ENCODE measurements at regions not wholly inside any gene's neighbourhood (a gene's known extent, or its start where the extent isn't known, plus 50 kb on each side); places are given as distances from the start of the nearest gene placed in this dataset.
A peak's percentile ranks its signal among the peaks of the same experiment; 100 is the strongest.

GRCh38 chr5:61215996-61216395 is 53.7 kb upstream of the SMIM15 start:
- H3K27me3 ChIP-seq (replicated peaks in 2 of 5; ENCODE audit: control insufficient read depth in 4 of 5, insufficient read depth in 5 of 5, low read length in 4 of 5) = no peaks in the 10 kb centered on the region
- 100% methylated on average over 2 of the region's 3 CpGs for WGBS (ENCODE audit: insufficient coverage)
- H3K4me3 ChIP-seq (ENCODE audit: control insufficient read depth in 1 of 7, extremely low read depth in 1 of 7, insufficient read depth in 4 of 7, low read depth in 2 of 7, low read length in 6 of 7) = no peak overlapping the region
- H3K27ac ChIP-seq (ENCODE audit: insufficient read depth in 1 of 2, low read depth in 1 of 2, low read length in 2 of 2, poor library complexity in 1 of 2, severe bottlenecking in 2 of 2) = no peak overlapping the region
- ChIA-PET POLR2A (no interaction called here), CTCF (no interaction called here)
- no peak for DNase-seq
- peaks cover 0 to 9% (median 0%) of the 10 kb centered on the region in 4 experiments for H3K4me1 ChIP-seq (ENCODE audit: control extremely low read depth in 1 of 4, control insufficient read depth in 4 of 4, insufficient read depth in 4 of 4, low read length in 3 of 4)
- H3K36me3 ChIP-seq (ENCODE audit: control insufficient read depth in 4 of 4, insufficient read depth in 4 of 4, low read length in 3 of 4) = no peaks in the 10 kb centered on the region
- H3K9me3 ChIP-seq (ENCODE audit: control extremely low read depth in 1 of 5, control insufficient read depth in 4 of 5, insufficient read depth in 2 of 5, low read depth in 1 of 5, low read length in 4 of 5) = peaks cover 0 to 2% (median 0%) of the 10 kb centered on the region in 5 experiments

GRCh38 chr5:61216741-61217140 is 54.5 kb upstream of the SMIM15 start:
- H3K4me1 ChIP-seq (ENCODE audit: control extremely low read depth in 1 of 4, control insufficient read depth in 4 of 4, insufficient read depth in 4 of 4, low read length in 3 of 4) = peaks cover 0 to 9% (median 0%) of the 10 kb centered on the region in 4 experiments
- H3K27me3 ChIP-seq (replicated peaks in 2 of 5; ENCODE audit: control insufficient read depth in 4 of 5, insufficient read depth in 5 of 5, low read length in 4 of 5) = no peaks in the 10 kb centered on the region
- peaks cover 0 to 4% (median 0%) of the 10 kb centered on the region in 5 experiments for H3K9me3 ChIP-seq (ENCODE audit: control extremely low read depth in 1 of 5, control insufficient read depth in 4 of 5, insufficient read depth in 2 of 5, low read depth in 1 of 5, low read length in 4 of 5)
- ChIA-PET CTCF (interaction anchor here (1.3 kb wide), 1 partner anchor 162 kb away, joined by 3 read pairs; no protein-coding TSS in a partner anchor), POLR2A (no interaction called here)
- no peak overlapping the region for H3K27ac ChIP-seq (ENCODE audit: insufficient read depth in 1 of 2, low read depth in 1 of 2, low read length in 2 of 2, poor library complexity in 1 of 2, severe bottlenecking in 2 of 2)
- no peak overlapping the region for H3K4me3 ChIP-seq (ENCODE audit: control insufficient read depth in 1 of 7, extremely low read depth in 1 of 7, insufficient read depth in 4 of 7, low read depth in 2 of 7, low read length in 6 of 7)
- H3K36me3 ChIP-seq (ENCODE audit: control insufficient read depth in 4 of 4, insufficient read depth in 4 of 4, low read length in 3 of 4) = no peaks in the 10 kb centered on the region
- no peak for DNase-seq
- 100% methylated on average over 2 of the region's 2 CpGs for WGBS (ENCODE audit: insufficient coverage)

- no peak overlapping the region for H3K27ac ChIP-seq (ENCODE audit: insufficient read depth in 1 of 2, low read depth in 1 of 2, low read length in 2 of 2, poor library complexity in 1 of 2, severe bottlenecking in 2 of 2)
- peaks cover 0 to 8% (median 0%) of the 10 kb centered on the region in 5 experiments for H3K9me3 ChIP-seq (ENCODE audit: control extremely low read depth in 1 of 5, control insufficient read depth in 4 of 5, insufficient read depth in 2 of 5, low read depth in 1 of 5, low read length in 4 of 5)
- no peaks in the 10 kb centered on the region for H3K27me3 ChIP-seq (replicated peaks in 2 of 5; ENCODE audit: control insufficient read depth in 4 of 5, insufficient read depth in 5 of 5, low read length in 4 of 5)
- H3K4me3 ChIP-seq (ENCODE audit: control insufficient read depth in 1 of 7, extremely low read depth in 1 of 7, insufficient read depth in 4 of 7, low read depth in 2 of 7, low read length in 6 of 7) = no peak overlapping the region
- 100% methylated on average over 1 of the region's 3 CpGs for WGBS (ENCODE audit: insufficient coverage)
- ChIA-PET POLR2A (no interaction called here), CTCF (interaction anchor here (1.3 kb wide), 1 partner anchor 162 kb away, joined by 3 read pairs; no protein-coding TSS in a partner anchor)
- DNase-seq = no peak
- peaks cover 0 to 8% (median 0%) of the 10 kb centered on the region in 4 experiments for H3K4me1 ChIP-seq (ENCODE audit: control extremely low read depth in 1 of 4, control insufficient read depth in 4 of 4, insufficient read depth in 4 of 4, low read length in 3 of 4)
- no peaks in the 10 kb centered on the region for H3K36me3 ChIP-seq (ENCODE audit: control insufficient read depth in 4 of 4, insufficient read depth in 4 of 4, low read length in 3 of 4)
These were observed 54.9 kb upstream of the SMIM15 start for GRCh38 chr5:61217214-61217613.

- Histone ChIP-seq H3K9me3 (ENCODE audit: control extremely low read depth in 1 of 5, control insufficient read depth in 4 of 5, insufficient read depth in 2 of 5, low read depth in 1 of 5, low read length in 4 of 5) (peaks cover 0 to 2% (median 0%) of the 10 kb centered on the region in 5 experiments), H3K27me3 (replicated peaks in 2 of 5; ENCODE audit: control insufficient read depth in 4 of 5, insufficient read depth in 5 of 5, low read length in 4 of 5) (no peaks in the 10 kb centered on the region), H3K36me3 (ENCODE audit: control insufficient read depth in 4 of 4, insufficient read depth in 4 of 4, low read length in 3 of 4) (no peaks in the 10 kb centered on the region), H3K27ac (ENCODE audit: insufficient read depth in 1 of 2, low read depth in 1 of 2, low read length in 2 of 2, poor library complexity in 1 of 2, severe bottlenecking in 2 of 2) (no peak overlapping the region), H3K4me3 (ENCODE audit: control insufficient read depth in 1 of 7, extremely low read depth in 1 of 7, insufficient read depth in 4 of 7, low read depth in 2 of 7, low read length in 6 of 7) (no peak overlapping the region), H3K4me1 (ENCODE audit: control extremely low read depth in 1 of 4, control insufficient read depth in 4 of 4, insufficient read depth in 4 of 4, low read length in 3 of 4) (peaks cover 0 to 4% (median 0%) of the 10 kb centered on the region in 4 experiments)
- CTCF ChIA-PET = no interaction called here
- DNase-seq = peak in 1 of 3 donors; percentile 15
- POLR2A ChIA-PET = no interaction called here
- WGBS (ENCODE audit: insufficient coverage) = 71% methylated on average over 6 of the region's 6 CpGs
These were observed 66.0 kb upstream of the SMIM15 start for GRCh38 chr5:61228229-61228628.

GRCh38 chr5:61228691-61229280 is 66.5 kb upstream of the SMIM15 start:
- Histone ChIP-seq H3K9me3 (ENCODE audit: control extremely low read depth in 1 of 5, control insufficient read depth in 4 of 5, insufficient read depth in 2 of 5, low read depth in 1 of 5, low read length in 4 of 5) (peaks cover 0 to 2% (median 0%) of the 10 kb centered on the region in 5 experiments), H3K27ac (ENCODE audit: insufficient read depth in 1 of 2, low read depth in 1 of 2, low read length in 2 of 2, poor library complexity in 1 of 2, severe bottlenecking in 2 of 2) (no peak overlapping the region), H3K4me1 (ENCODE audit: control extremely low read depth in 1 of 4, control insufficient read depth in 4 of 4, insufficient read depth in 4 of 4, low read length in 3 of 4) (peaks cover 0 to 4% (median 0%) of the 10 kb centered on the region in 4 experiments), H3K4me3 (ENCODE audit: control insufficient read depth in 1 of 7, extremely low read depth in 1 of 7, insufficient read depth in 4 of 7, low read depth in 2 of 7, low read length in 6 of 7) (no peak overlapping the region), H3K27me3 (replicated peaks in 2 of 5; ENCODE audit: control insufficient read depth in 4 of 5, insufficient read depth in 5 of 5, low read length in 4 of 5) (no peaks in the 10 kb centered on the region), H3K36me3 (ENCODE audit: control insufficient read depth in 4 of 4, insufficient read depth in 4 of 4, low read length in 3 of 4) (no peaks in the 10 kb centered on the region)
- WGBS (ENCODE audit: insufficient coverage) = 83% methylated on average over 11 of the region's 12 CpGs
- POLR2A ChIA-PET = no interaction called here
- peak in 2 of 3 donors; percentile 36 to 60 for DNase-seq
- CTCF ChIA-PET = interaction anchor here (1.0 kb wide), 1 partner anchor 24 kb away, joined by 3 read pairs; no protein-coding TSS in a partner anchor

GRCh38 chr5:61229416-61229815 is 67.1 kb upstream of the SMIM15 start:
- 96% methylated on average over 5 of the region's 6 CpGs for WGBS (ENCODE audit: insufficient coverage)
- no peaks in the 10 kb centered on the region for H3K27me3 ChIP-seq (replicated peaks in 2 of 5; ENCODE audit: control insufficient read depth in 4 of 5, insufficient read depth in 5 of 5, low read length in 4 of 5)

GRCh38 chr5:61230492-61230891 is 68.2 kb upstream of the SMIM15 start:
- Histone ChIP-seq H3K27ac (ENCODE audit: insufficient read depth in 1 of 2, low read depth in 1 of 2, low read length in 2 of 2, poor library complexity in 1 of 2, severe bottlenecking in 2 of 2) (no peak overlapping the region), H3K4me1 (ENCODE audit: control extremely low read depth in 1 of 4, control insufficient read depth in 4 of 4, insufficient read depth in 4 of 4, low read length in 3 of 4) (peaks cover 0 to 4% (median 0%) of the 10 kb centered on the region in 4 experiments), H3K27me3 (replicated peaks in 2 of 5; ENCODE audit: control insufficient read depth in 4 of 5, insufficient read depth in 5 of 5, low read length in 4 of 5) (no peaks in the 10 kb centered on the region), H3K4me3 (ENCODE audit: control insufficient read depth in 1 of 7, extremely low read depth in 1 of 7, insufficient read depth in 4 of 7, low read depth in 2 of 7, low read length in 6 of 7) (no peak overlapping the region), H3K36me3 (ENCODE audit: control insufficient read depth in 4 of 4, insufficient read depth in 4 of 4, low read length in 3 of 4) (no peaks in the 10 kb centered on the region), H3K9me3 (ENCODE audit: control extremely low read depth in 1 of 5, control insufficient read depth in 4 of 5, insufficient read depth in 2 of 5, low read depth in 1 of 5, low read length in 4 of 5) (peaks cover 0 to 2% (median 0%) of the 10 kb centered on the region in 5 experiments)
- no peak for DNase-seq
- ChIA-PET POLR2A (no interaction called here), CTCF (no interaction called here)
- WGBS (ENCODE audit: insufficient coverage) = 96% methylated on average over 3 of the region's 3 CpGs

More at GRCh38 chr5:61229416-61229815, 67.1 kb upstream of the SMIM15 start:
- no peak for DNase-seq
- CTCF ChIA-PET = interaction anchor here (1.0 kb wide), 1 partner anchor 23 kb away, joined by 3 read pairs; no protein-coding TSS in a partner anchor
- Histone ChIP-seq H3K9me3 (ENCODE audit: control extremely low read depth in 1 of 5, control insufficient read depth in 4 of 5, insufficient read depth in 2 of 5, low read depth in 1 of 5, low read length in 4 of 5) (peaks cover 0 to 2% (median 0%) of the 10 kb centered on the region in 5 experiments), H3K36me3 (ENCODE audit: control insufficient read depth in 4 of 4, insufficient read depth in 4 of 4, low read length in 3 of 4) (no peaks in the 10 kb centered on the region), H3K27ac (ENCODE audit: insufficient read depth in 1 of 2, low read depth in 1 of 2, low read length in 2 of 2, poor library complexity in 1 of 2, severe bottlenecking in 2 of 2) (no peak overlapping the region), H3K4me1 (ENCODE audit: control extremely low read depth in 1 of 4, control insufficient read depth in 4 of 4, insufficient read depth in 4 of 4, low read length in 3 of 4) (peaks cover 0 to 4% (median 0%) of the 10 kb centered on the region in 4 experiments), H3K4me3 (ENCODE audit: control insufficient read depth in 1 of 7, extremely low read depth in 1 of 7, insufficient read depth in 4 of 7, low read depth in 2 of 7, low read length in 6 of 7) (no peak overlapping the region)
- POLR2A ChIA-PET = no interaction called here
